DOHH2 (cell line): ENCODE measurements at regions not wholly inside any gene's neighbourhood (a gene's known extent, or its start where the extent isn't known, plus 50 kb on each side); places are given as distances from the start of the nearest gene placed in this dataset.

Experiments
- H3F3A ChIP-seq: fragments of 200-600 bp; sonication (generic), shearing (Covaris generic); 2 replicates; pipeline ENCODE4 v1.6.0; 2016; ENCODE audit warnings: antibody characterized with exemption, mild to moderate bottlenecking; ENCODE audit not compliant: control insufficient read depth, insufficient read depth
- H3K27ac ChIP-seq: fragments of 200-600 bp; sonication (generic); 2 replicates; pipeline ENCODE4 v1.5.1; 2014; ENCODE audit warnings: low read depth, mild to moderate bottlenecking, low read length, moderate library complexity
- H3K27me3 ChIP-seq: fragments of 200-600 bp; sonication (generic); 2 replicates; pipeline ENCODE4 v1.6.1; 2014; ENCODE audit warnings: mild to moderate bottlenecking, low read length, mixed read lengths; ENCODE audit not compliant: control insufficient read depth
- H3K36me3 ChIP-seq: fragments of 200-600 bp; sonication (generic); 2 replicates; pipeline ENCODE4 v1.6.1; 2014; ENCODE audit warnings: mild to moderate bottlenecking, low read length, moderate library complexity, mixed read lengths; ENCODE audit not compliant: control insufficient read depth
- H3K4me1 ChIP-seq: fragments of 200-600 bp; sonication (generic); 2 replicates; pipeline ENCODE4 v1.6.1; 2014; ENCODE audit warnings: mild to moderate bottlenecking, low read length, mixed read lengths; ENCODE audit not compliant: control insufficient read depth
- H3K4me2 ChIP-seq: fragments of 200-600 bp; sonication (generic); 2 replicates; pipeline ENCODE4 v1.6.0; 2014; ENCODE audit warnings: mild to moderate bottlenecking, low read length, moderate library complexity
- H3K4me3 ChIP-seq: fragments of 200-600 bp; sonication (generic); 2 replicates; pipeline ENCODE4 v1.5.1; 2014; ENCODE audit warnings: mild to moderate bottlenecking, low read length, mixed read lengths
- H3K79me2 ChIP-seq: fragments of 200-600 bp; sonication (generic); 2 replicates; pipeline ENCODE4 v1.6.1; 2014; ENCODE audit warnings: mild to moderate bottlenecking, low read length, mixed read lengths; ENCODE audit not compliant: control insufficient read depth
- H3K9me2 ChIP-seq: fragments of 200-600 bp; sonication (generic); replicated peaks from 2 replicates; pipeline ENCODE4 v1.6.1; 2014; ENCODE audit warnings: mild to moderate bottlenecking, low read length, mixed read lengths; ENCODE audit not compliant: control insufficient read depth
- H3K9me3 ChIP-seq: fragments of 200-600 bp; sonication (generic); 2 replicates; pipeline ENCODE4 v1.6.1; 2014; ENCODE audit warnings: antibody characterized with exemption, low read length, mixed read lengths; ENCODE audit not compliant: control insufficient read depth, insufficient read depth
- H4K20me1 ChIP-seq: fragments of 200-600 bp; sonication (generic); 2 replicates; pipeline ENCODE4 v1.6.0; 2014; ENCODE audit warnings: low read depth, mild to moderate bottlenecking, antibody characterized with exemption, low read length, moderate library complexity; ENCODE audit not compliant: control insufficient read depth, insufficient read depth
- CTCF ChIP-seq: fragments of 200-600 bp; sonication (generic); IDR thresholded peaks from one replicate; pipeline ENCODE4 v1.5.1; 2014; ENCODE audit warnings: antibody characterized with exemption, mild to moderate bottlenecking, low read depth, low read length; ENCODE audit not compliant: poor library complexity, severe bottlenecking
- EZH2phosphoT487 ChIP-seq: fragments of 200-600 bp; sonication (generic); IDR thresholded peaks from 2 replicates; pipeline ENCODE4 v1.6.1; 2017; ENCODE audit warnings: borderline replicate concordance, mild to moderate bottlenecking, antibody characterized with exemption, low read length, moderate library complexity, mixed read lengths

GRCh38 chr12:107477947-107478610 lies 207.5 kb upstream of the PWP1 start:
- no peak for TF ChIP-seq EZH2phosphoT487
- no peak for TF ChIP-seq CTCF
- Histone ChIP-seq H4K20me1 (no peaks in the 10 kb centered on the region), H3K4me2 (no peak overlapping the region)

GRCh38 chr12:107478881-107479280 lies 206.7 kb upstream of the PWP1 start:
- Histone ChIP-seq H3K9me2 (no peaks in the 10 kb centered on the region), H4K20me1 (no peaks in the 10 kb centered on the region)

More at GRCh38 chr12:107477947-107478610, 207.5 kb upstream of the PWP1 start:
- 0 out of 2 replicates have a peak, but pooled peaks cover 4% of the 10 kb centered on the region for H3K27me3 ChIP-seq
- no peaks in the 10 kb centered on the region for H3K79me2 ChIP-seq
- H3K4me3 ChIP-seq, result no peak overlapping the region
- no peaks in the 10 kb centered on the region for H3K36me3 ChIP-seq
- peaks cover 24% of the 10 kb centered on the region for H3K4me1 ChIP-seq
- H3K9me2 ChIP-seq, result no peaks in the 10 kb centered on the region
- H3K9me3 ChIP-seq, result no peaks in the 10 kb centered on the region
- H3F3A ChIP-seq, result no peaks in the 10 kb centered on the region
- H3K27ac ChIP-seq, result no peak overlapping the region

GRCh38 chr12:107480836-107481608 lies 204.6 kb upstream of the PWP1 start:
- Histone ChIP-seq H3K27me3 (0 out of 2 replicates have a peak, but pooled peaks cover 4% of the 10 kb centered on the region), H3K4me1 (peaks cover 8% of the 10 kb centered on the region), H3K4me2 (no peak overlapping the region), H3K9me3 (no peaks in the 10 kb centered on the region), H3K79me2 (no peaks in the 10 kb centered on the region), H3K27ac (no peak overlapping the region), H3K36me3 (no peaks in the 10 kb centered on the region), H3K4me3 (no peak overlapping the region), H3K9me2 (no peaks in the 10 kb centered on the region), H3F3A (no peaks in the 10 kb centered on the region), H4K20me1 (no peaks in the 10 kb centered on the region)
- TF ChIP-seq CTCF (no peak), EZH2phosphoT487 (no peak)

More at GRCh38 chr12:107478881-107479280, 206.7 kb upstream of the PWP1 start:
- no peak overlapping the region for H3K4me3 ChIP-seq
- no peak for TF ChIP-seq EZH2phosphoT487
- no peak for TF ChIP-seq CTCF
- no peaks in the 10 kb centered on the region for H3K9me3 ChIP-seq
- no peaks in the 10 kb centered on the region for H3K79me2 ChIP-seq
- H3K27ac ChIP-seq, result no peak overlapping the region
- H3K4me2 ChIP-seq, result no peak overlapping the region
- peaks cover 24% of the 10 kb centered on the region for H3K4me1 ChIP-seq
- no peaks in the 10 kb centered on the region for H3K36me3 ChIP-seq
- no peaks in the 10 kb centered on the region for H3F3A ChIP-seq
- H3K27me3 ChIP-seq, result 0 out of 2 replicates have a peak, but pooled peaks cover 4% of the 10 kb centered on the region
